GM18511 (cell line): ENCODE measurements at regions not wholly inside any gene's neighbourhood (a gene's known extent, or its start where the extent isn't known, plus 50 kb on each side); places are given as distances from the start of the nearest gene placed in this dataset.
A peak's percentile ranks its signal among the peaks of the same experiment; 100 is the strongest.

Source experiments
- ATAC-seq: cut with Tn5 transposase; IDR thresholded peaks from one replicate; pipeline ENCODE4 v1.9.1; 2021; ENCODE audit warnings: mild to moderate bottlenecking, moderate library complexity; ENCODE audit not compliant: unreplicated experiment

DNA sequence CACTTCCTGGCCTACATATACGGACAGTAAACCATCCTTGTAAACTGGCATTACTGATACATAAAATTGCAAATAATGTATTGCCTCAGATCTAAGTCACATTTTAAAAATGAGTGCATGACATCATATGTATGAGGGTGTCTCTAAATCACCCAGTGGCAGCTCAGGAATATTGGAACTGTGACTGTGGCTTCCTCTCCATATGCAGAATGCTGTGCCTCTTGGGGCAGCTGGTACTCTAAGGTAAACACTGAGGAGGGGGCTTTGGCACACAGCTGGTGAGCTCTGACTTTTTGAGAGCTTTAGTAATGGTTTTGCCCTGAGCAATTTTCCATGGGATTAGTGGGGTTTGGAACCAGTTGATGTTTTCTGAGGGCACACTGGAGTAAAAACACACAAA, 263.7 kb downstream of the BMP4 start:
- no peak for ATAC-seq

DNA sequence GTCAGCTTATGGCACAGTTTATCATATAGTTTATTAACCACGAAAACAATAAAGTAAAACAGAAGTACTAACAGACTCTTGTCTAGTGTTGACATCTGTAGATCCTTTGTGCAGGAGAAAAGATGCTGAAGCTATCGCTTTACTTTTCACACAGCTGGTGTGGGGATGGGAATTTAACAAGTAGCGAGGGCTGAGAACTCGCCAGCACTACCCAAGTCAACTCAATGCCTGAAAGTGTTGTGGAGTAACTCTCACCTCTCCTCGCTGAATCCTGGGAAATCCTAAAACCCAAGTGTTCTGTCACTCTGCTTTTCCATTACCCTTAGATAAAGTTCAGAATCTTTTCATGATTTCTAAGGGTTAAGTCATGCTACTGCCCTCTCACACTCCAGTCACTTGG, 264.2 kb downstream of the BMP4 start:
- no peak for ATAC-seq

DNA sequence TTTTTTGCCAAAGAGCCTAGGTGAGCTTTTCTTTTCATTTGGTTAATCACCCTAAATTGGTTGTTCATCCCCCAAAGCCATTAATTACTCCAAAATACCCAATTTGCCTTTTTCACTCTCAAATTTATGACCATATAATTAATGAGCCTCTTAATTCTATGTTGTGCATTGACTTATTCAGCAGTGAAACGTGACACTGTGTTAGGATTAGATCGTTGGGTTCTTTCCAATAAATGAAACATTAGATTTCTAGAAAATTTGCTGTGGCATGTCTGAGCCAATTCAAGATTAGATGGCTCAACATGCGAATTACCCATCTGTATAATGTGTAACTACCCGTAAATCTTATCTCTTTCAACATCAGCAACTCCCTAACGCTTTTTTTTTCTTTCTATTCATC, 273.4 kb downstream of the BMP4 start:
- no peak for ATAC-seq

DNA sequence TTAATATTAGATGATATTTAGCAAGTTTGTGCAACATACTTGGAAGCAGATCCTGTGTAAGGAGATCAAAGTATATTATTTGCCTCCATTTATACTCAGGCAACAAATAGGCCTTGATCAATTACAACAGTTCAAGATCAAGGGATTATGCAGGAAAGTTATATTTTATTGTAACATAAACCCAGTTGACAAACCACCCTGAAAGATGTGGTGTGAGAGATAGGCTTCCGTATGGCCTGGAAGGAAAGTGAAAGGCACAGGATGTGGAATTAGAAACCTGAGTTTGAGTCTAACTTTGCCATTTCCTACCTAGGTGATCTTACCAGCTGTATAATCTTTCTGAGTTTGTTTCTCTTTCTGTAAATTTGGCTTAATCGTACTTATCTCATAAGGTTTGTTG, 284.1 kb downstream of the BMP4 start:
- no peak for ATAC-seq

DNA sequence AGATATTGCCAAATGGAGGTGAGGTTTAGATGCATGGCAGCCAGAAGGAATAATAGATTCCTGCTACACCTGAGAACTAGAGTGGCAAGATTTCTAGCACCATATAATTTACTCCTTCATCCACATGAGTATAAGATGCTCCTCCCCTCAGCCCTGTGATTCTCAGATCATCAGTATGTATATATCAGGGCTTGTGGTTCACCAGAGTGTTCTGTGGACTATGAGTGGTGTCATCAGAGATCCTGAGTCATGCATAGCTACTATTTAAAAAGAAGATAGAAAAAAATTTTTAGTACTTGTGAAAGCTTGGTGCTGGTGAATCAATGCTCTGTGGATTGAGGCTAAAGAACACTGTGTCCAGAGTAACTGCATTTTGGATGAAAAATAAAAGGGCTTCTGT, 285.9 kb downstream of the BMP4 start:
- ATAC-seq = no peak

DNA sequence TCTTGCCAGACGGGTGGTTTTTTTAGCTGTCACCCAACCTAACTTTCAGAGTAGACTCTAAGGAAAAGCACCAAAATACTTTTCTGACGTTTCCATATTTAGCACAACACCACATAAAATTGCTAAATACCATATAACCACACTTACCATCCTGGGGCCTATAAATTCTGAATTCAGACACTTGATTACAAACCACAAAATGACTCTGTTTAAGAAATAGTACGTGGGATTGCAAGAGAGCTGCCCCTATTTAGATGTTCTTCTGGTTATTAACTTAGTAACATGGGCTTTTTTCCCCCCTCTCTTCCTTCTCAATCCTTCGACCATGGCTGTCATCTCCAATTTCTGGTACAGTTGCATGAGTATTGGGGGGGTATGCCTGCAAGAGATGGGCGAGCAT, 287.7 kb downstream of the BMP4 start:
- no peak for ATAC-seq

DNA sequence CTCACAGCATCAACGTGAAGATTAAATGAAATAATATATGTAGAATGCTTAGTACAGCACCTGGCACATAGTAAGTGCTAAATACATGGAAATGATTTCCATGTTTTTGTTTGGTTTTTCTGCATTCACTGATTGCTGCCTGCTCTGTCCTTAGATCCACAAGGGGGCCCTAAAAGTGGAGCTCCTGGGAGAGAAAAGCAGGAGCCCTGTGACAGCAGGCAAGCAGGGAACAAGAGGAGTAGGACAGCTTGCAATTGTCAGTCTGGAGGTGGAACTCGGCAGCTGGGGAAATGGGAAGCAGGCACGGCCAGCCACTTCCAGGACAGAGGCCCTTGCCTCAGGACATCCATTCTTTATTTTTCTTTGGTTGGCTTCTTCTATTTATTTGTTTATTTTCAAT, 292.9 kb downstream of the BMP4 start:
- ATAC-seq = no peak

DNA sequence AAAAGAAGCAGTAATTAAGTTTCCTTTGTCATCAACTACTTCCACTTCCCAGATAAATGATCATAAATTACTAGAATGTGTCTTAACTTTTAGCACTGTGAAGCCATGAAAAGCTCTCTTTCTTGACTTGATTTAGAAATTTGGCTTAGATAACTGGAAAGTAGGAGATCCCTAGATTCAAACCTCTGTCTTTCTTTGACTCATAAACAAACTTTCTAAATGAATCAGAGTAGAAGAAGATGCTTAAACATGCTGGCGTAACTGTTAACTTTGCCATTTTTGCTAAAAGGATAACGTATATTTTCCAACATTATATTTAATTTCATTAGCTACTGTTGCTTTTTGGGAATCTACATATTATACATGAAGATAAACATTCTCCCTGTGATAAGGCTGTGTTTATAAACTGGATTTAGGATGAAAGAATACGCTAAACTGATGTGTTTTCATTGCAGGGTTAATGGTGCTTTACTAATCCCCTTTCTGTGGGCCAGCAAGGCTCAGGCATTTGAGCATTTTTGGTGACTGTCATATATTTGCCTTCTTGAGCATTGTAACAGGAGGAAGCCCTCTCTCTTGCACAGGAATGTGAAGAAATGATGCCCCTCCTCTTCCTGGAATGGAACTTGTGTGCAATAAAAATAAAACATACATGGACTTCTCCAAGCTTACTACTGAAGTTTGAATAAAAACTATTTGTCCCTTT, 301.4 kb downstream of the BMP4 start:
- ATAC-seq = no peak

DNA sequence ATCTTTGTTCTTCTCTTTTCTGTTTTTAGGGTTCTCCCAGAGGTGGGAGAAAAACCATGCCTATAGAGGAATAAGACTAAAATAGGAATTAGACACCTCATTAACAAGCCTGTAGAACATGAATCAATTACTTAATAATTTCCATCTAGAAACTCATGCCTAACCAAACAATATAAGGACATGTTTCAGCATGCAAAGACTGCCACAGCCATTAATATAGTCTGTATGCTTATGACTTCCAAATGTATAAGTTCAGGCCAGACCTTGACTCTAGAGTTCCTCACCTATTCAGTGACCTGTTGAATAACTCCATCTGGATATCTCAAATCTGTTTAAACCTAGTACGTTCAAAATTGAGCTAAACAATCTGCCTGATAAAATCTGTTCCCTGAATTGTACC, 304.6 kb downstream of the BMP4 start:
- no peak for ATAC-seq

DNA sequence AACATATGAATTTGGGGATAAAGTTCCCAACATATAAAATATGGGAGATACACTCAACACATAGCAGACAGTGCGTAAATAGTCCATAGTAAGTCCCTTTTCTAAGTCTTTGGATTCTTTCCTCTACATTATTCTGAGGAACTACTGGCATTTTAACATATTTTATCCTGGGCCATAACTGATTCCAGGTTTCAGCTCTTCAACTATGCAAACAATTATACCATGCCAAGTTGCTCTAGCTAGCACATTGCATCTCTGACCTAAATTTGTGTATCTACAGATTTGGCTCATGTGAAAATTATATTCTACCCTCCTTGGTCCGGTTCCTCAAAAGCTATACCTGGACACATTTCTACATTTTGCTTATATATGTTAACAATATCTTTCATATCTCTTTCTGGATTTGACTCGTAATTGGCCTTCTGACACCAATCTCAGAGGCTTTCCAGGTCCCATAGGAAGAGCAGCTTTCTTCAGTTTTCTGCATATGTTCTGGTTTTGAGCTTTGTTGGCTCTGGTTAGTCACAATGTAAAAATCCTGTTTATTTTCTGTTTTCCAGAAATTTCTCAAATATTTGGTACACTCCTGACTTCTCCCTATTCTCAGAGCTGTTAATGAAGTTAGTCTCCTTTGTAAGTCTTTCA, 305.4 kb downstream of the BMP4 start:
- ATAC-seq = no peak

DNA sequence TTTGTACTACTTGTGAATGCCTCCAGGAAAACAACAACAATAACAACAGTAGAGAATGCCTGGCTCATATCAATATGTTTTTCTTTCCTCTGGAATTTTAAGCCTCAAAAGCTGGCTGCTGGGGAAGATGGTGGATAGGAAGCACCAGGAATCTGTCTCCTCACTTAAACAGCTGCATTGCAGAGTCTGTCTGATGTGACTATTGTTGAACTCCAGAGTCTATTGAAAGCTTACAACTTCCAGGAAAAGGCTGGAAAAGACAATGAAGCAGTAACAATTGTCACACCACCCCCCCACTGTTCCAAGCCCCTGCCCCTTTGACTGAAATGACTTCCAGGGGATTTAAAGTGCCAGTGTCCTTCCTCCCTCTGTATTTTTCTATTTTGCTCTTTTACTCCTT, 309.7 kb downstream of the BMP4 start:
- ATAC-seq = no peak

DNA sequence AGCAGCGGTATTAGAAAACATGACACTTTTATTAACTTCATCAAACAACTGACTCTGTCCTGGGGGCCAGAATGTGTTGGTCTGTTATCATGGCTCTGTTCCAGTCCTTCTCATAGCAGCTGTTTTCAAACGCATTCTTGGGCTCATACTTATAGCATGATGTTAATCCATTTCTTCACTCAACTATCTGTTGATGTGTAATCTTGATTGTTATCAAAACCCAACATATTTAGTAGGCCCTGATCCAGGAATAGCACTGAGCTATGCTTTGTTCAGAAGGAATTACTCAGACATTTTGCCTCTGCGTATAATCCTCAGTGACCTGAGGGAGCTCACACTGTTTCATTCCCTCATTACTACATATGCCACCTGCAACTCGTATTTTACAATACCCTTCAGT, 315.9 kb downstream of the BMP4 start:
- no peak for ATAC-seq

DNA sequence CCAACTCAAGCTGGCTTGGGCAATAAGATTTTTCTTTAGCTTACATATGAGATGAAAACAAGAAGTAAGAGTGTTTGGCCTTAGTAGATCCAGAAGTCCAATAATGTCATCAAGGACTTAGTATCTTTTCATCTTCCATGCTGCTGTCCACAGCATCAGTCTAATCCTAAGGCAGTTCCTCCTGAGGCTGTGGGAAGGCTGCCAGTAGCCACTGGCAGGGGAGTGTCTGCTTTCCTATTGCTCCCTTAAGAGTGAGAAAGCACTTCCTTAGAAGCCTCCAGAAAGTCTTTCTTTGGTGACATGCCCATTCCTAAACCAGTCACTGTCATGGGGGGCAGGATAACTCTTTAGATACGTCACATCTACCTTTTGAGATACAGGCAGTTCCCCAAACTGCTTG, 317.7 kb downstream of the BMP4 start:
- no peak for ATAC-seq

DNA sequence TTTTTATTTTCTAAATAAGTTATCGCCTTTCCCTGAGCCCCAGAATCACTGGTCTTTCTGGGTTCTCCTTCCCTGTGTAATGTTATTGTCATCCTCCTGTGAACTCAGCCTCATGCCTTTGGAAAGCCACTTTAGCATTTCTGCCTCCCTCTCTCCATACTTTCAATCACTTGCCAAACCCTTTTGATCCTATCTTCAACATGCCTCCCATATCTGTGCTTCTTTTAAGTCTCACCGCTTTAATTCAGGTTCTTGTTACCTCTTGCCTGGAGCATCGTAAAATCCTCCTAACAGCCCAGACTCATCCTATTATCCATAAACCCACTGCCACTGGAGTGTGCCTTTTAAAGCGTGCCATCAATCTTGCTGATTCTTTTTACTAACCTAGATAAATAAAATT, 321.8 kb downstream of the BMP4 start:
- ATAC-seq = no peak

DNA sequence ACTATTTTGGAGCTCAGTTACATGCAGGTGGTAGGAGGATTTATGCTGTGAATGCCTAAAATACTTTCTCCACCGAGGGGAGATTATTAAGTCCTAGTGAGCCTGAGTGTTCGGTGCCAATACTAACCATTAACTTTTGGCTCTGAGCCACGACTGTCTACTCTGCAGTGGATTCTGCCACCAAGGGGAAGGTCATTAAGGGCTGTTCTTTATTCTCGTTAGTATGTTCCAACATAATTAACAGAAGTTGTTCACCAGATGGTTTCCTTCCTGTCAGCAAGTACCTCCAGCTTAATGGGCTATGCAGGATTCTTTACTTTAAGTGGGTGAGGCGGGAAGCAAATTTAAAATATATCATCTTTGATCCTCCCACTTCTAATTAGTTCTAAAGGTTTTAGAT, 326.3 kb downstream of the BMP4 start:
- ATAC-seq = no peak

DNA sequence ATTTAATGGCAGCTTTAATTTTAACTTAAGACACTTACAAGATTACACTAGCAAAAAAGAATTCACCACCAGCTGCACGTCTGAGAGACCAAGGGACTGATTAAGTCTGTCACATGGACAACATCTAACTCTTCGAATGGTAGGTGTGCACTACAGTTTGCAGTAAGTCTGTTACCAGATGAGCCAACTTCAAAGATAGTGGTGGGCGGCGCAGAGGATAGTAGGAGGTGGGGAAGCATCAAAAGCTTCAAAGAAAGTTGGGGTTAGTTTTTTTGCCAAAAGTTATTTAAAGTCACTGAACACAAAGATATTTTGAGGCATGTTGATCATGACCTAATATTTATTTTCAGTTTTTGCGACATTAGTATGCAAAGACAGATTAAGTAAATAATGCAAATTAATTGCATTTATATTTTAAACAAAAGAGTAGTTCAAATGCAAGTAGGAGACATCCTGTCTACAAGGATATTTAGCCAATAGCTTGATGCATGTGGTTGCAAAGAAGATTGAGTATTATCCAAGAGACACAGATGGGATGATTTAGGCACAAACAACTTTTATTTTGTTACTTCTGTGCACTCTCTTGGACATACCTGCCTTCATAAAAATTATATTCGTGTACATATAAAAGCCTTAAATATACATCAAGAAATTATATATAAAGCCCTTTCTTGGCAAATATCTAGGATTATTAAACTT, 327.7 kb downstream of the BMP4 start:
- ATAC-seq = no peak

DNA sequence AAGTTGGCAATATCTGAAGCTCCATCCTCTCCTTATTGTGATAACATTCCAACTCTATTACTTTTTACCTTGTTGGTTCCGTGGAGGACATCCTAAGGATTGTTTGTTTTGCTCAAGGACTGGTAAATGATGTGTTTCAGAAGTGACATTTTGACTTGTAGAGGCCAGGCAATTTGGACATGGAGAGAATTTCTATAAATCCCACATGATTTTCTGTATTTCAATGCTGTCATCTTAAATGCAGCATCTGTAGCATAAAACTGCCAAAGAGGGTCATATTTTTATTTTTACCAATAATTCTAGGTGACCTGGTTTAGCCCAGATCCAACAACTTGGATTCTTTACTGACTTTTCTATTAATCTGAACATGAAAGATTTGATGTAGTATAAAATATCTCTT, 328.4 kb downstream of the BMP4 start:
- no peak for ATAC-seq

DNA sequence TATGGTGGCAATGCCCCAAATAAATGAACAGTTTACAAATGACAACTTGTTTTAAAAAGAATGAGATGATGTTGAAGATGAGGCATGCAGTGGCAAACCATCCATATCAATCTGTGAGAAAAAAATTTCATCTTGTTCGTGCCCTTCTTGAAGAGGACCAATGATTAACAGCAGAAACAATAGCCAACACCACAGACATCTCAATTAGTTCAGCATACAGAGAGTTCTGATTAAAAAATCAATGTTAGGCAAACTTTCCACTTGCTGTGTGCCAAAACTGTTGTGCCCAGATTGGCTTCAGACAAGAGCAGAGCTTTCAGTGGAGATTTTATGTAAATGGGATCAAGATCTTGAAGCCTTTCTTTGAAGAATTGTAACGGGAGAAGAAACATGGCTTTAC, 329.9 kb downstream of the BMP4 start:
- no peak for ATAC-seq

DNA sequence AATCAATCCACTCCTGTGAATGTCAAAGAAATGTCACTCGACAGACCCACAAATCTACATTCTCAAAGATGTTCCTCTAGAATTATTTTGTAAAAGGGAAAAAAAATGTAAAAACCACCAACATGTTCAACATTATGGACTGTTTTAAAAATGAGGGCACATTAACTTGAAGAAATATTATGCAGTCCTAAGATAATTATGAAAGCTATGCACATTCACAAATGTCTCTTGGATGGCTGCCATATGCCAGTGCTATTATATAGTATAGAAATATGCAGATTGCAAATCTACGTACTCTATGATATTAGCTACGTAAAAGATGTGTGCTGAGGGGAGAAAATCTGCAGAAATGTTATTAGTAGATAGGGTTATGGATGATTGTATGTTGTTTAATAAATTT, 334.2 kb downstream of the BMP4 start:
- no peak for ATAC-seq

DNA sequence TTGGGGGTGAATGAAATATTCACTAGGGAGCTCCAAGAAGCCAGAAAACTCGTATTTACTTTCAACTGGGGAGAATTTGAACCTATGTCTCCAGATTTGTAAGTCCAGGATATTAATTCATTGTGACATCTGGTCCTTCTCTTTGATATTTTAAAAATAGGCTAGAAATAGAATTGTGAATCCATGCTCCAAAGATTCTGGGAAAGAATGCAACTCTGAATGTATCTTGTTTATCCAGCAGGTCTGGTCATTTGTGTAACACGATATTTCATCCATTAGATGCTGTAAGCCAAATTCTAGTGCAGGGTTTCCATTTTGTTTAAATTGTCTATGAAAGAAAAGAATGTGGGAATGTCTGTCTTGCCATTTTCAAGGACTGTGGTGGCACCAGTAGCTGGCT, 334.7 kb downstream of the BMP4 start:
- no peak for ATAC-seq

DNA sequence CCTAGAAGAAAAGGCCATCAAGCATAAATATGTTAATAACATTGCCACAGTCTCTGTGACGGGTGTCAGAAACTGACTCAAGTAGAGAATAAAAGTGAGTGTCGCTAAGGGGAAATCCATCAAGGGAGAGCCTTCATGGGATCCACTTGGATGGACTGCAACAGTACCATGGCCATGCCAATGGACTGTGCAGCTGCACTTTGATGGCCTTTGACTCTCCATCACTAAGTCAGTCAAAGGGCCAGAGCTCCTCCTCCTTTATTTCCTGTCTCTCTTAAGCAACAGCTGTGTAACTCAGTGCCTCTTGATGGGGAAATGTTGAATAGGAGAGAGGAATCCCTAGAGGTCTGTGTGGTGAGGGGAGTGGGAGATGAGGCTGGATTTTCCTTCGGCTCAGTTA, 335.2 kb downstream of the BMP4 start:
- peak; percentile 66 for ATAC-seq

DNA sequence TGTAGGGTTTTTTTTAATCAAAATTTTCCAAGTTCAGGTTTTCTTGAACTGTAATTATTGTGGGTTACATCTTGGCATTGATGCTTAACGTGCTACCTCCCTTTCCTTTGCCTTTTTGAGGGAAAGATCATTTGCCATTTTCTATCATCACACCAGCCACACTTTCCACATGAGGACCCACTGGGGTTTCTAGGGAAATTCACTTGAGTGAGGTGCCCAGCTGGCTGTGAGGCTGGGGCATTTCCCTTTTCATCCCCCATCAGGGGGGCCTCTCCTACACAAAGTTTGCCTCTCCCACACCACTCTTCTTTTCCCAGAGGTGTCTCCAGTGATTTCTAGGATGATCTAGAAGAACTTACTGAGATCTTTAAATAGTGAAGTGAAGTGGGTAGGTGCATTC, 335.7 kb downstream of the BMP4 start:
- peak; percentile 35 for ATAC-seq
